Ascending aorta (tissue), 2 donors: ENCODE measurements at regions not wholly inside any gene's neighbourhood (a gene's known extent, or its start where the extent isn't known, plus 50 kb on each side); places are given as distances from the start of the nearest gene placed in this dataset.
"Not testable (repeated sequence)": the region's sequence is repeated elsewhere in the genome, so short reads cannot be mapped to it uniquely, and the experiment has no call there.

Experiments used
- DNase-seq, 2 donors: peaks; one replicate each; pipeline ENCODE4 v3.0.0-alpha.2; 2019; ENCODE audit warnings: low spot score in 2 of 2
- H3K27ac ChIP-seq, 2 donors: fragments of 200-600 bp; sonication (generic); one replicate each; pipeline ENCODE4 v1.5.1; 2016 to 2017; ENCODE audit warnings: mild to moderate bottlenecking in 1 of 2
- H3K27me3 ChIP-seq: fragments of 200-600 bp; sonication (generic); one replicate; pipeline ENCODE4 v1.5.1; 2017
- H3K36me3 ChIP-seq, 2 donors: fragments of 200-600 bp; sonication (generic); one replicate each; pipeline ENCODE4 v1.5.1; 2016
- H3K4me1 ChIP-seq, 2 donors: fragments of 200-600 bp; sonication (generic); one replicate each; pipeline ENCODE4 v1.5.1; 2016 to 2017; ENCODE audit warnings: mild to moderate bottlenecking in 1 of 2
- H3K4me3 ChIP-seq, 2 donors: fragments of 200-600 bp; sonication (generic); one replicate each; pipeline ENCODE4 v1.5.1; 2016 to 2017; ENCODE audit warnings: mild to moderate bottlenecking in 1 of 2
- H3K9me3 ChIP-seq, 2 donors: fragments of 200-600 bp; sonication (generic); one replicate each; pipeline ENCODE4 v1.5.1; 2016
- CTCF ChIP-seq, 3 experiments: fragments of 200-600 bp in 2 of 3; fragments of 450-650 bp in 1 of 3; sonication (generic) in 2 of 3; IDR thresholded peaks; one replicate each; pipeline ENCODE4 v1.5.1; 2016 to 2019; ENCODE audit warnings: antibody characterized with exemption in 3 of 3, mild to moderate bottlenecking in 1 of 3, moderate library complexity in 1 of 3
- intact Hi-C: fragments of 100-400 bp; cut with DNase I; formaldehyde crosslinking; loops from one replicate; pipeline ENCODE4 v1.15.1; 2023

GRCh38 chr7:130953196-130953595 lies 219.2 kb upstream of the KLF14 start:
- Histone ChIP-seq H3K27me3 (no peaks in the 10 kb centered on the region), H3K9me3 (no peaks in the 10 kb centered on the region), H3K4me3 (no peak overlapping the region), H3K27ac (no peak overlapping the region), H3K36me3 (peaks cover 0 to 16% of the 10 kb centered on the region in 2 donors), H3K4me1 (peaks cover 4 to 11% of the 10 kb centered on the region in 2 donors)
- DNase-seq = no peak
- intact Hi-C loops = no loop called here
- no peak for TF ChIP-seq CTCF (IDR thresholded peaks at IDR 0.05)

GRCh38 chr7:130954918-130955564 lies 221.0 kb upstream of the KLF14 start:
- Histone ChIP-seq H3K9me3 (no peaks in the 10 kb centered on the region), H3K4me1 (peaks cover 4 to 11% of the 10 kb centered on the region in 2 donors), H3K36me3 (peaks cover 0 to 29% of the 10 kb centered on the region in 2 donors), H3K27ac (no peak overlapping the region), H3K4me3 (no peak overlapping the region), H3K27me3 (no peaks in the 10 kb centered on the region)
- no peak for TF ChIP-seq CTCF (IDR thresholded peaks at IDR 0.05)
- intact Hi-C loops = no loop called here
- no peak for DNase-seq

- no peak for TF ChIP-seq CTCF (IDR thresholded peaks at IDR 0.05)
- Histone ChIP-seq H3K27ac (no peak overlapping the region), H3K4me3 (no peak overlapping the region), H3K36me3 (peaks cover 0 to 29% of the 10 kb centered on the region in 2 donors), H3K4me1 (peaks cover 4 to 12% of the 10 kb centered on the region in 2 donors), H3K9me3 (no peaks in the 10 kb centered on the region), H3K27me3 (no peaks in the 10 kb centered on the region)
- DNase-seq = no peak
- intact Hi-C loops = no loop called here
Measured at GRCh38 chr7:130955565-130955919, 221.5 kb upstream of the KLF14 start.

GRCh38 chr7:130956417-130957136 lies 222.6 kb upstream of the KLF14 start:
- Histone ChIP-seq H3K36me3 (peaks cover 0 to 20% of the 10 kb centered on the region in 2 donors), H3K4me1 (peaks cover 4 to 18% of the 10 kb centered on the region in 2 donors), H3K9me3 (no peaks in the 10 kb centered on the region), H3K27me3 (no peaks in the 10 kb centered on the region), H3K4me3 (no peak overlapping the region), H3K27ac (peak overlapping the region; percentile 18 to 44)
- intact Hi-C loops = no loop called here
- no peak for DNase-seq
- no peak for TF ChIP-seq CTCF (IDR thresholded peaks at IDR 0.05)

GRCh38 chr7:130957137-130957513 lies 223.1 kb upstream of the KLF14 start:
- Histone ChIP-seq H3K36me3 (peaks cover 0 to 20% of the 10 kb centered on the region in 2 donors), H3K4me3 (no peak overlapping the region), H3K27me3 (no peaks in the 10 kb centered on the region), H3K9me3 (no peaks in the 10 kb centered on the region), H3K27ac (peak overlapping the region; percentile 18 to 44), H3K4me1 (peaks cover 8 to 18% of the 10 kb centered on the region in 2 donors)
- no peak for DNase-seq
- no peak for TF ChIP-seq CTCF (IDR thresholded peaks at IDR 0.05)
- intact Hi-C loops = no loop called here

GRCh38 chr7:130957722-130958435 lies 223.9 kb upstream of the KLF14 start:
- not testable (repeated sequence) for DNase-seq, H3K4me3 ChIP-seq
- H3K4me1 ChIP-seq = peaks cover 9 to 20% of the 10 kb centered on the region in 2 donors

More at GRCh38 chr7:130957722-130958435, 223.9 kb upstream of the KLF14 start:
- intact Hi-C loops, H3K27ac ChIP-seq, H3K27me3 ChIP-seq, H3K9me3 ChIP-seq: not testable (repeated sequence)
- peaks cover 0 to 25% of the 10 kb centered on the region in 2 donors for H3K36me3 ChIP-seq
